H1 (cell line): ENCODE measurements at regions not wholly inside any gene's neighbourhood (a gene's known extent, or its start where the extent isn't known, plus 50 kb on each side); places are given as distances from the start of the nearest gene placed in this dataset.

ENCODE experiments used
- ASH2L ChIP-seq: fragments of 200-600, 300-600 bp; sonication (generic); IDR thresholded peaks from one replicate; pipeline ENCODE4 v1.7.1; 2017; ENCODE audit warnings: low read length
- ATF3 ChIP-seq: IDR thresholded peaks from 2 replicates; pipeline ENCODE4 v1.6.1; 2011; ENCODE audit warnings: low read depth, mild to moderate bottlenecking, low read length; ENCODE audit not compliant: insufficient read depth
- CHD2 ChIP-seq: IDR thresholded peaks from 2 replicates; pipeline ENCODE4 v1.6.1; 2012; ENCODE audit warnings: low read length, improper control_type of control experiment
- GTF2F1 ChIP-seq: IDR thresholded peaks from 2 replicates; pipeline ENCODE4 v1.6.1; 2012; ENCODE audit warnings: low read depth, low read length, improper control_type of control experiment, borderline replicate concordance
- MAFK ChIP-seq: IDR thresholded peaks from 2 replicates; pipeline ENCODE4 v1.6.1; 2012; ENCODE audit warnings: low read depth, mild to moderate bottlenecking, improper control_type of control experiment, low read length
- PHF8 ChIP-seq: fragments of 200-600 bp; sonication (generic); conservative IDR thresholded peaks from 2 replicates; pipeline ENCODE4 v1.7.1; 2012; ENCODE audit warnings: low read depth, mild to moderate bottlenecking, inconsistent platforms, low read length, moderate library complexity
- POLR2AphosphoS5 ChIP-seq: IDR thresholded peaks from 2 replicates; pipeline ENCODE4 v1.6.1; 2011; ENCODE audit warnings: low read depth, low read length
- SP2 ChIP-seq: IDR thresholded peaks from 2 replicates; pipeline ENCODE4 v1.6.1; 2012; ENCODE audit warnings: mild to moderate bottlenecking, low read length, inconsistent platforms
- TF ChIP-seq, protein P1 (sequence below), 3 experiments: IDR thresholded peaks; 1 replicate in 2 of 3; 2 replicates in 1 of 3; pipeline versions ENCODE4 v1.5.1 to v1.6.1; 2011; ENCODE audit warnings: low read length in 3 of 3, mild to moderate bottlenecking in 3 of 3, inconsistent platforms in 2 of 3, low read depth in 1 of 3, moderate library complexity in 1 of 3; ENCODE audit not compliant: insufficient read depth in 1 of 3; ENCODE audit errors: control extremely low read depth in 1 of 3
- TF ChIP-seq, protein P2 (sequence below): IDR thresholded peaks from 2 replicates; pipeline ENCODE4 v1.6.1; 2012; ENCODE audit warnings: inconsistent platforms

DNA sequence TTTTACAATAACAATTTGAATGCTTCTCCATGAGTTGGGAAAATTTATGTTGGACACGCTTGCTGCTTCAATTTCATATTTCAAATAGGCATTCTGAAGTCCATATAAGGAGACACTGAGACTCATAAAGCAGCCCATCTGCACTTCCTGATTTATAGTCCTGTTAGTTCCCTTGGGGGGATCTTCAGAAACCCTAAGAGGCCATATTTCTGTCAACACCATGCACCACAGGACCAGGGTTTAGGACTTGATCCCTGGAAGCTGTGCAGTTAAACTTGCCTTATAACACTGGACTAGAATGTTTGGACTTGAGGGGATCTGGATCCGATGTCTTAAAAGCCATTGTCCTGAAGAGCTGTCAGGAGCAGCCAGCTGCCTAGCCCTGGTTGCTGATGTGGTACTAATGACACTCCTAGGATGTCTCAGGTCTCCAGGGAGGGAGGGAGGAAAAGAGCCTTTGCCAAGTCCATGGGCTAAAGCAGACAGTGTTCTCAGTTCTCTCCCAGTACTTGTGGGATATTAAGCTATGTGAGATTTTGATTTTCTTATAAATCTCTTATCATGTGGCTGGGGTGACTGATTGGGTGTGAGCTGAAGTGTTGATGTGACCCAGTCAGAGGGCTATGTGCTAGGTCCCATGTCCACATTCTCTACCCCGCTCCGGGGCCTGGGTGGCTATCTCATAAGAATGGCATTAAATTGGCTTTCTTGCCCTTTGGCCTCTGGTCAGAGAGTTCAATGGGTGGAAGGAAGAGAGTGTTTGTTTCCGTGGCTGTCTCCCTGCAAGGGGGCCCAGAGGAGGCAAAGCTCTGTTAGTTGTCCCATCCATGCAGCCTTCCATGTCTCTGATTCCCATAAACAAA, 399.8 kb downstream of the OSTF1 start (continued):
- TF ChIP-seq, protein P1, sequence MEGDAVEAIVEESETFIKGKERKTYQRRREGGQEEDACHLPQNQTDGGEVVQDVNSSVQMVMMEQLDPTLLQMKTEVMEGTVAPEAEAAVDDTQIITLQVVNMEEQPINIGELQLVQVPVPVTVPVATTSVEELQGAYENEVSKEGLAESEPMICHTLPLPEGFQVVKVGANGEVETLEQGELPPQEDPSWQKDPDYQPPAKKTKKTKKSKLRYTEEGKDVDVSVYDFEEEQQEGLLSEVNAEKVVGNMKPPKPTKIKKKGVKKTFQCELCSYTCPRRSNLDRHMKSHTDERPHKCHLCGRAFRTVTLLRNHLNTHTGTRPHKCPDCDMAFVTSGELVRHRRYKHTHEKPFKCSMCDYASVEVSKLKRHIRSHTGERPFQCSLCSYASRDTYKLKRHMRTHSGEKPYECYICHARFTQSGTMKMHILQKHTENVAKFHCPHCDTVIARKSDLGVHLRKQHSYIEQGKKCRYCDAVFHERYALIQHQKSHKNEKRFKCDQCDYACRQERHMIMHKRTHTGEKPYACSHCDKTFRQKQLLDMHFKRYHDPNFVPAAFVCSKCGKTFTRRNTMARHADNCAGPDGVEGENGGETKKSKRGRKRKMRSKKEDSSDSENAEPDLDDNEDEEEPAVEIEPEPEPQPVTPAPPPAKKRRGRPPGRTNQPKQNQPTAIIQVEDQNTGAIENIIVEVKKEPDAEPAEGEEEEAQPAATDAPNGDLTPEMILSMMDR (IDR thresholded peaks at IDR 0.05; ENCODE audit: control extremely low read depth in 1 of 3, insufficient read depth in 1 of 3, low read depth in 1 of 3, low read length in 3 of 3), result no peak
- TF ChIP-seq, protein P2, sequence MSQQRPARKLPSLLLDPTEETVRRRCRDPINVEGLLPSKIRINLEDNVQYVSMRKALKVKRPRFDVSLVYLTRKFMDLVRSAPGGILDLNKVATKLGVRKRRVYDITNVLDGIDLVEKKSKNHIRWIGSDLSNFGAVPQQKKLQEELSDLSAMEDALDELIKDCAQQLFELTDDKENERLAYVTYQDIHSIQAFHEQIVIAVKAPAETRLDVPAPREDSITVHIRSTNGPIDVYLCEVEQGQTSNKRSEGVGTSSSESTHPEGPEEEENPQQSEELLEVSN, result no peak
- TF ChIP-seq ASH2L (no peak), GTF2F1 (no peak), CHD2 (no peak), POLR2AphosphoS5 (no peak), ATF3 (no peak), MAFK (no peak), SP2 (no peak), PHF8 (no peak)
